SK-N-SH (cell line): ENCODE measurements at regions not wholly inside any gene's neighbourhood (a gene's known extent, or its start where the extent isn't known, plus 50 kb on each side); places are given as distances from the start of the nearest gene placed in this dataset.

Experiments
- CTCF ChIA-PET: fragments of 300-600, 350-600 bp; formaldehyde crosslinking; extraction: SDS; loops from one replicate; lab custom pipeline; 2021; lab: Yijun Ruan, JAX
- POLR2A ChIA-PET: fragments of 350-600 bp; sonication (Branson Sonifier 250); formaldehyde crosslinking; extraction: SDS; loops from one replicate; lab custom pipeline; 2020; ENCODE audit warnings: antibody characterized with exemption, inconsistent platforms; lab: Yijun Ruan, JAX
- DNase-seq: peaks from one replicate; pipeline ENCODE4 v3.0.0; 2012
- H2AFZ ChIP-seq: fragments of 200-600 bp; sonication (generic); 2 replicates; pipeline ENCODE4 v1.8.1; 2016; ENCODE audit warnings: antibody characterized with exemption, mild to moderate bottlenecking, low read depth
- H3F3A ChIP-seq: fragments of 200-600 bp; sonication (generic); replicated peaks from 2 replicates; pipeline ENCODE3; 2016; ENCODE audit warnings: antibody characterized with exemption, mild to moderate bottlenecking; ENCODE audit not compliant: insufficient read depth
- H3K27ac ChIP-seq, 2 experiments: fragments of 200-500 bp in 1 of 2; fragments of 200-600 bp in 1 of 2; sonication (Bioruptor generic) in 1 of 2; sonication (generic), shearing (Covaris generic) in 1 of 2; 2 replicates each; pipeline versions ENCODE4 v1.5.1 to v1.6.1; 2014 to 2016; ENCODE audit warnings: low read depth in 2 of 2, inconsistent platforms in 1 of 2, low read length in 1 of 2, mild to moderate bottlenecking in 1 of 2, mixed read lengths in 1 of 2
- H3K27me3 ChIP-seq: fragments of 200-600 bp; sonication (generic), shearing (Covaris generic); 2 replicates; pipeline ENCODE4 v1.6.1; 2016; ENCODE audit warnings: mixed run types; ENCODE audit not compliant: insufficient read depth
- H3K36me3 ChIP-seq, 2 experiments: fragments of 200-500 bp in 1 of 2; fragments of 200-600 bp in 1 of 2; sonication (Bioruptor generic) in 1 of 2; sonication (generic) in 1 of 2; replicated peaks in 1 of 2; 2 replicates each; pipeline versions ENCODE3 to v1.5.1; 2014 to 2016; ENCODE audit warnings: low read length in 1 of 2, mild to moderate bottlenecking in 1 of 2; ENCODE audit not compliant: insufficient read depth in 2 of 2, control insufficient read depth in 1 of 2
- H3K4me1 ChIP-seq, 2 experiments: fragments of 200-500 bp in 1 of 2; fragments of 200-600 bp in 1 of 2; sonication (Bioruptor generic) in 1 of 2; sonication (generic), shearing (Covaris generic) in 1 of 2; 2 replicates each; pipeline versions ENCODE4 v1.5.1 to v1.6.1; 2014 to 2016; ENCODE audit warnings: low read depth in 1 of 2, low read length in 1 of 2, mixed run types in 1 of 2; ENCODE audit not compliant: insufficient read depth in 2 of 2, control insufficient read depth in 1 of 2
- H3K4me2 ChIP-seq: fragments of 200-600 bp; sonication (generic), shearing (Covaris generic); 2 replicates; pipeline ENCODE4 v1.6.1; 2017; ENCODE audit warnings: mixed run types
- H3K4me3 ChIP-seq, 2 experiments: fragments of 200-500 bp in 1 of 2; fragments of 200-600 bp in 1 of 2; sonication (Bioruptor generic) in 1 of 2; sonication (generic), shearing (Covaris generic) in 1 of 2; 2 replicates each; pipeline versions ENCODE4 v1.5.1 to v1.8.1; 2014 to 2016; ENCODE audit warnings: low read depth in 2 of 2, inconsistent platforms in 1 of 2, low read length in 1 of 2, mild to moderate bottlenecking in 1 of 2, mixed read lengths in 1 of 2, moderate library complexity in 1 of 2
- H3K79me2 ChIP-seq: fragments of 200-600 bp; sonication (generic); 2 replicates; pipeline ENCODE4 v1.8.1; 2017; ENCODE audit warnings: mild to moderate bottlenecking; ENCODE audit not compliant: insufficient read depth
- H3K9ac ChIP-seq: fragments of 200-600 bp; sonication (generic); 2 replicates; pipeline ENCODE4 v1.6.1; 2017; ENCODE audit warnings: mixed run types
- H3K9me2 ChIP-seq: fragments of 200-600 bp; sonication (generic); 2 replicates; pipeline ENCODE4 v1.6.1; 2017; ENCODE audit warnings: mixed run types
- H3K9me3 ChIP-seq: fragments of 200-600 bp; sonication (generic); 2 replicates; pipeline ENCODE4 v1.6.1; 2017; ENCODE audit warnings: mixed run types, mild to moderate bottlenecking, moderate library complexity
- H4K20me1 ChIP-seq: fragments of 200-600 bp; sonication (generic); 2 replicates; pipeline ENCODE4 v1.6.1; 2017; ENCODE audit warnings: mild to moderate bottlenecking, mixed run types; ENCODE audit not compliant: insufficient read depth
- EP300 ChIP-seq, 2 experiments: IDR thresholded peaks; 2 replicates each; pipeline versions ENCODE4 v1.4.0 to v1.6.1; 2012; ENCODE audit warnings: borderline replicate concordance in 1 of 2, low read depth in 1 of 2, low read length in 1 of 2
- EZH2phosphoT487 ChIP-seq: fragments of 200-600 bp; sonication (generic); IDR thresholded peaks from 2 replicates; pipeline ENCODE4 v1.6.1; 2017; ENCODE audit warnings: low read depth, mixed run types, mild to moderate bottlenecking, antibody characterized with exemption, moderate library complexity, borderline replicate concordance
- FOXM1 ChIP-seq: IDR thresholded peaks from 2 replicates; pipeline ENCODE4 v1.4.0; 2012; ENCODE audit warnings: low read depth, mild to moderate bottlenecking
- GATA2 ChIP-seq: sonication (generic); formaldehyde crosslinking; IDR thresholded peaks from 2 replicates; pipeline ENCODE4 v1.5.0; 2020; ENCODE audit warnings: mild to moderate bottlenecking, missing genetic modification reagents
- IRF3 ChIP-seq: fragments of 150-350 bp; IDR thresholded peaks from 2 replicates; pipeline ENCODE4 v1.6.1; 2016; ENCODE audit warnings: mild to moderate bottlenecking, low read depth, low read length
- JUND ChIP-seq: IDR thresholded peaks from 2 replicates; pipeline ENCODE4 v1.4.0; 2012
- MAX ChIP-seq: IDR thresholded peaks from 2 replicates; pipeline ENCODE4 v1.4.0; 2012; ENCODE audit warnings: low read depth
- MEF2A ChIP-seq: IDR thresholded peaks from 2 replicates; pipeline ENCODE4 v1.4.0; 2012; ENCODE audit warnings: low read depth, borderline replicate concordance
- MXI1 ChIP-seq: IDR thresholded peaks from 2 replicates; pipeline ENCODE4 v1.6.1; 2012; ENCODE audit warnings: mild to moderate bottlenecking, low read depth, low read length, improper control_type of control experiment
- NFIC ChIP-seq: IDR thresholded peaks from 2 replicates; pipeline ENCODE4 v1.4.0; 2012; ENCODE audit warnings: borderline replicate concordance
- NRF1 ChIP-seq: IDR thresholded peaks from 2 replicates; pipeline ENCODE4 v1.6.1; 2012; ENCODE audit warnings: low read depth, mild to moderate bottlenecking, low read length
- PBX3 ChIP-seq: IDR thresholded peaks from 2 replicates; pipeline ENCODE4; 2012
- RAD21 ChIP-seq: IDR thresholded peaks from 2 replicates; pipeline ENCODE4 v1.6.1; 2012; ENCODE audit warnings: mild to moderate bottlenecking, low read length
- RCOR1 ChIP-seq: fragments of 150-350 bp; IDR thresholded peaks from 2 replicates; pipeline ENCODE4 v1.6.1; 2017; ENCODE audit warnings: antibody characterized with exemption, low read length
- REST ChIP-seq: IDR thresholded peaks from 2 replicates; pipeline ENCODE4 v1.6.1; 2012; ENCODE audit warnings: mild to moderate bottlenecking, low read depth, low read length, moderate library complexity
- RFX5 ChIP-seq: IDR thresholded peaks from 2 replicates; pipeline ENCODE4 v1.6.1; 2012; ENCODE audit warnings: mild to moderate bottlenecking, improper control_type of control experiment, low read length
- RXRA ChIP-seq: IDR thresholded peaks from 2 replicates; pipeline ENCODE4 v1.4.0; 2012; ENCODE audit warnings: low read depth, mild to moderate bottlenecking, borderline replicate concordance
- SIN3A ChIP-seq: IDR thresholded peaks from 2 replicates; pipeline ENCODE4 v1.6.1; 2012; ENCODE audit warnings: low read depth, mild to moderate bottlenecking, low read length, moderate library complexity, borderline replicate concordance
- TEAD4 ChIP-seq: IDR thresholded peaks from 2 replicates; pipeline ENCODE4 v1.4.0; 2012; ENCODE audit warnings: mild to moderate bottlenecking, borderline replicate concordance; ENCODE audit not compliant: insufficient read depth
- YY1 ChIP-seq: IDR thresholded peaks from 2 replicates; pipeline ENCODE4 v1.4.0; 2012; ENCODE audit warnings: low read depth, mild to moderate bottlenecking
- WGBS: methylation state at CpG from one replicate; pipeline ENCODE4 v1.1.6; 2017; ENCODE audit warnings: low lambda C conversion rate; 5-methylcytosine and 5-hydroxymethylcytosine counted together
- TF ChIP-seq, protein P1 (sequence below): IDR thresholded peaks from 2 replicates; pipeline ENCODE4 v1.4.0; 2012; ENCODE audit warnings: low read depth, borderline replicate concordance

- no peaks in the 10 kb centered on the region for H3K4me1 ChIP-seq
- TF ChIP-seq RAD21 (no peak), NRF1 (no peak), MEF2A (no peak), RCOR1 (no peak)
- no peaks in the 10 kb centered on the region for H3K9me2 ChIP-seq
- no peaks in the 10 kb centered on the region; the same call in 1 of the 2 replicates for H3K27me3 ChIP-seq
- no peak overlapping the region for H3K9ac ChIP-seq
- H3K4me3 ChIP-seq, result no peak overlapping the region
- no peaks in the 10 kb centered on the region for H3K9me3 ChIP-seq
- no peaks in the 10 kb centered on the region for H3F3A ChIP-seq
- POLR2A ChIA-PET, result no interaction called here
- CTCF ChIA-PET, result interaction anchor here (1.0 to 3.7 kb wide), 5 partner anchors 9 to 190 kb away, joined by 3 to 16 read pairs (median 12); no protein-coding TSS in a partner anchor
- no peaks in the 10 kb centered on the region for H3K36me3 ChIP-seq
- H4K20me1 ChIP-seq, result no peaks in the 10 kb centered on the region
- DNase-seq, result no peak
- H3K79me2 ChIP-seq, result no peaks in the 10 kb centered on the region
- H2AFZ ChIP-seq, result no peak overlapping the region
- 64% methylated on average over 1 of the region's 1 CpG for WGBS
- no peak overlapping the region for H3K4me2 ChIP-seq
- H3K27ac ChIP-seq, result no peak overlapping the region
These were observed 103.7 kb upstream of the NT5E start for GRCh38 chr6:85346196-85346595.

DNA sequence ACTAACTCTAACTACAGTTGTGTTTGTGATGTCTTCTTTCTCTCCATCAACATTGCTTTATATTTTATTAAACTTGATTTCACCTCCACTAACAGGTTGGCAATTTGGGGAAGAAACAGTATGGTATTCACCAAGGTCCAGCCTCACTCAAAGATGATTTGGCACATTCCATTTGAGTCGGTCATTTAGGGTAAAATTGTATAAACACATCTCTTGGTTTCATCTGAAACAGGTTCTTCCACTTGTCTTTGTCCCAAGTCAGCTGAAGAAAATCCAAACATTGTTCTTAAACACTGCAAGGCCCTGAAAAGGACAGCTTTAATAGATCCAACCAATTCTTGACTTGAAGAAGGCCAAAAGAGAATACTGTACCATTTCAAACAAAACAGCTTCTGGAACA lies 104.9 kb upstream of the NT5E start:
- Histone ChIP-seq H3K79me2 (no peaks in the 10 kb centered on the region), H3K4me1 (no peaks in the 10 kb centered on the region), H2AFZ (no peak overlapping the region), H3K4me3 (no peak overlapping the region), H3K27me3 (no peaks in the 10 kb centered on the region; the same call in 1 of the 2 replicates), H3K9ac (no peak overlapping the region), H3F3A (no peaks in the 10 kb centered on the region), H3K9me3 (no peaks in the 10 kb centered on the region), H3K4me2 (no peak overlapping the region), H4K20me1 (no peaks in the 10 kb centered on the region), H3K9me2 (no peaks in the 10 kb centered on the region), H3K27ac (no peak overlapping the region), H3K36me3 (no peaks in the 10 kb centered on the region)
- ChIA-PET CTCF (interaction anchor here (1.1 to 3.7 kb wide), 4 partner anchors 10 to 192 kb away, joined by 4 to 16 read pairs (median 12); no protein-coding TSS in a partner anchor), POLR2A (no interaction called here)
- no peak for DNase-seq
- 10% methylated on average over 1 of the region's 1 CpG for WGBS
- no peak for TF ChIP-seq FOXM1
- TF ChIP-seq YY1, result no peak
- no peak for TF ChIP-seq NRF1
- no peak for TF ChIP-seq RFX5
- no peak for TF ChIP-seq RAD21
- no peak for TF ChIP-seq RXRA
- TF ChIP-seq MXI1, result no peak
- TF ChIP-seq EP300 (IDR thresholded peaks at IDR 0.05; ENCODE audit: borderline replicate concordance in 1 of 2, low read depth in 1 of 2, low read length in 1 of 2), result no peak
- no peak for TF ChIP-seq EZH2phosphoT487
- no peak for TF ChIP-seq TEAD4
- TF ChIP-seq REST, result no peak
- TF ChIP-seq SIN3A, result no peak
- TF ChIP-seq NFIC, result no peak
- TF ChIP-seq MAX, result no peak
- TF ChIP-seq, protein P1, sequence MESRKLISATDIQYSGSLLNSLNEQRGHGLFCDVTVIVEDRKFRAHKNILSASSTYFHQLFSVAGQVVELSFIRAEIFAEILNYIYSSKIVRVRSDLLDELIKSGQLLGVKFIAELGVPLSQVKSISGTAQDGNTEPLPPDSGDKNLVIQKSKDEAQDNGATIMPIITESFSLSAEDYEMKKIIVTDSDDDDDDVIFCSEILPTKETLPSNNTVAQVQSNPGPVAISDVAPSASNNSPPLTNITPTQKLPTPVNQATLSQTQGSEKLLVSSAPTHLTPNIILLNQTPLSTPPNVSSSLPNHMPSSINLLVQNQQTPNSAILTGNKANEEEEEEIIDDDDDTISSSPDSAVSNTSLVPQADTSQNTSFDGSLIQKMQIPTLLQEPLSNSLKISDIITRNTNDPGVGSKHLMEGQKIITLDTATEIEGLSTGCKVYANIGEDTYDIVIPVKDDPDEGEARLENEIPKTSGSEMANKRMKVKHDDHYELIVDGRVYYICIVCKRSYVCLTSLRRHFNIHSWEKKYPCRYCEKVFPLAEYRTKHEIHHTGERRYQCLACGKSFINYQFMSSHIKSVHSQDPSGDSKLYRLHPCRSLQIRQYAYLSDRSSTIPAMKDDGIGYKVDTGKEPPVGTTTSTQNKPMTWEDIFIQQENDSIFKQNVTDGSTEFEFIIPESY, result no peak
- TF ChIP-seq IRF3, result no peak
- TF ChIP-seq GATA2, result no peak
- no peak for TF ChIP-seq JUND
- TF ChIP-seq PBX3, result no peak
